NB4 (cell line): ENCODE measurements at regions not wholly inside any gene's neighbourhood (a gene's known extent, or its start where the extent isn't known, plus 50 kb on each side); places are given as distances from the start of the nearest gene placed in this dataset.

Experiments used
- DNase-seq: peaks from one replicate; pipeline ENCODE4 v3.0.0; 2010; ENCODE audit warnings: low read depth
- H3K4me3 ChIP-seq: one replicate; pipeline ENCODE4 v1.5.1; 2011; ENCODE audit warnings: mild to moderate bottlenecking, low read depth, low read length, moderate library complexity
- CTCF ChIP-seq: IDR thresholded peaks from one replicate; pipeline ENCODE4 v1.5.1; 2012; ENCODE audit warnings: low read depth, low read length
- MYC ChIP-seq: IDR thresholded peaks from 2 replicates; pipeline ENCODE4 v1.6.1; 2011; ENCODE audit warnings: low read depth, low read length
- POLR2A ChIP-seq: IDR thresholded peaks from 2 replicates; pipeline ENCODE4 v1.6.1; 2011; ENCODE audit warnings: mild to moderate bottlenecking; ENCODE audit not compliant: insufficient read length; ENCODE audit errors: extremely low read depth
- TF ChIP-seq, protein P1 (sequence below): IDR thresholded peaks from 2 replicates; pipeline ENCODE4 v1.6.1; 2011; ENCODE audit warnings: low read depth, low read length

DNA sequence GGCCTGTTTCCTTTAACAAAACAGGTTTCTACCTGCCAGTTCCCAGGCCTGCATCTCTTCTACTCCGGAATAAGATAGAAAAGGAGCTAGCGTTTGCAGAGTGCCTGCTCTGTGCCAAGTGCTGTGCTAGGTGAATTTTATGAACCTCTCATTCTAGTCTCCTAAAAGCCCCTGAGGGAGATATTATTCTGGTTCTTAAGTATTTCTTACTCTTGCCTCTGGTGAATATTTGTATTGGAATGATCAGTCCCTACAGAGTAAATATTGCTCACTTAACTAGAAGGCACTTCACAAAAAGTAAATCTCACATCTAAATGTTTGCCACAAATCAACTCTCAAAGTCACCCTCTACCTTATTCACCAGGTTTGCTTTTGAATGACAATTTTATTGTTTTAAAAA is 227.1 kb downstream of the AUH start:
- no peak for TF ChIP-seq POLR2A
- TF ChIP-seq CTCF, result no peak
- TF ChIP-seq MYC, result no peak
- TF ChIP-seq, protein P1, sequence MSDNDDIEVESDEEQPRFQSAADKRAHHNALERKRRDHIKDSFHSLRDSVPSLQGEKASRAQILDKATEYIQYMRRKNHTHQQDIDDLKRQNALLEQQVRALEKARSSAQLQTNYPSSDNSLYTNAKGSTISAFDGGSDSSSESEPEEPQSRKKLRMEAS, result no peak
- DNase-seq, result no peak
- no peak overlapping the region for H3K4me3 ChIP-seq

DNA sequence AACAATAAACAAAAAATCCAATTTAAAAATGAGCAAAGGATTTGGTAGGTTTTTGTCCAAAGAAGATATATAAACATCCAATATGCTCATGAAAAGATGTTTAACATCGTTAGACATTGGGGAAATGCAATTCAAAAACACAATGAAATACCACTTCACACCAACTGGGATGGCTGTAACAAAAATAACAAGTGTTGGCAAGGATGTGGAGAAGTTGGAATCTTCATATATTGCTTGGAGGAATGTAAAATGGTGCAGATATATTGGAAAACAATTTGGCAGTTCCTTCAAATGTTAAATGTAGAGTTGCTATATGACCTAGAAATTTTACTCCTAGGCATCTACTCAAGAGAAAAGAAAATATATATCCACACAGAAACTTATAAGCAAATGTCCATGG is 224.3 kb downstream of the AUH start:
- DNase-seq, result no peak
- no peak overlapping the region for H3K4me3 ChIP-seq
- no peak for TF ChIP-seq POLR2A
- TF ChIP-seq MYC, result no peak
- TF ChIP-seq, protein P1, result no peak
- TF ChIP-seq CTCF, result no peak

DNA sequence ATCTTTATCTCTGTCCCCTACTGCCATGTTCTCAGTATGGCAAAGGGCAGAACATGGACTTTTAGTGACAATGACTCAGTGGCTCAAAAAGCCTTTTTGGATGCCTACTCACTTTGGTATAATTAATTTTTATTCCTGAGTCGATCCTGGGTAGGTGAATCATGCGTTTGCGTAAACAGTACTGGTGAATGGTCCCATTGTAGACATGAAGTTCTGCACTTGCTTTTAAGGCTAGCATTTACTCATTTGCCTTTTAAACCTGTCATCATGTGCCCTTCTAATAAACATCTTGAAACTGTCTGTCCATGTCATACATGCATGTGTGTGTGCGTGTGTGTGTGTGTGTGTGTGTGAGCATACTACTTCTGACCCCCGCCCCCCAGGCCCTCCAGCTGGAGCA is 223.0 kb downstream of the AUH start:
- DNase-seq, result no peak
- no peak overlapping the region for H3K4me3 ChIP-seq
- TF ChIP-seq CTCF, result no peak
- TF ChIP-seq, protein P1, result no peak
- TF ChIP-seq MYC, result no peak
- TF ChIP-seq POLR2A, result no peak

GRCh38 chr9:91141407-91141965 is 220.2 kb downstream of the AUH start:
- no peak overlapping the region for H3K4me3 ChIP-seq
- DNase-seq, result no peak
- TF ChIP-seq POLR2A (no peak), CTCF (no peak), MYC (no peak)
- TF ChIP-seq, protein P1, result no peak

DNA sequence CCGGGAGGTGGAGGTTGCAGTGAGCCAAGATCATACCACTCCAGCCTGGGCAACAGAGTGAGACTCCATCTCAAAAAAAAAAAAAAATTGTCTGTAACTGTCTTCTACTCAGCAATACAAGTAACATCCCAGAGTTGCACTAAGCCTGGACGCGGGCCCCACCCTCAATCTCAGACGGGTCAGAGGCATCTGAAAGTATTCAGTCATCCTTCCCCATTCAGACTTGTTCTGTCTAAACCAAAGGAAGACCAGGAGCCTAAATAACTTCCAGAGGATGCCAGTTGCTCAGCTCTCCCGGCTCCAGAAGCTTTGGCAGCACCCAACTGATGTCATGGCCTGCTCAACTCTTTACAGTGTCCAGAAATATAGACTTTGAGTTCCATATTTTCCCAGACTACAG is 218.6 kb downstream of the AUH start:
- TF ChIP-seq MYC (no peak), CTCF (no peak)
- no peak overlapping the region for H3K4me3 ChIP-seq
- DNase-seq, result no peak

DNA sequence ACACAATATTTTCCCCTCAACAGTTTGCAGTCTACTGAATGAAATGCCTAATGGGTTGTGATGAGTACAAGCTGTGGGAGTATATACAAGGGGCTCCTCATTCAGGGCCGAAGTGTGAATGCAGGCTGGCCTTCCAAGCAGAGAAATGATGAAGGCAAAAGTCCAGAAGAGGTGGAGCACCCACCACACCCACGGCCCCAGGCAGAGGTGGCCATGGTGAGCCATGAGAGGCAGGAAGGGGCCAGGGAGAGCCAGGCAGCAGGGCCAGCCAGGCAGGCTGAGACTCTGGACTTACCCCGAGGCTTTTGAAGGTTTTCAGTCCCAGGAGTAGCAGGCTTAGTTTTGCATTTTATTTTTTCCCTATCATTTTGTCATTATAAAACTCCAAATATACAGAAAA is 218.1 kb downstream of the AUH start:
- no peak for TF ChIP-seq POLR2A
- no peak for TF ChIP-seq MYC
- TF ChIP-seq, protein P1, result no peak
- DNase-seq, result no peak
- no peak overlapping the region for H3K4me3 ChIP-seq
